ENCODE measurements at regions not wholly inside any gene's neighbourhood (a gene's known extent, or its start where the extent isn't known, plus 50 kb on each side); places are given as distances from the start of the nearest gene placed in this dataset.

DNA sequence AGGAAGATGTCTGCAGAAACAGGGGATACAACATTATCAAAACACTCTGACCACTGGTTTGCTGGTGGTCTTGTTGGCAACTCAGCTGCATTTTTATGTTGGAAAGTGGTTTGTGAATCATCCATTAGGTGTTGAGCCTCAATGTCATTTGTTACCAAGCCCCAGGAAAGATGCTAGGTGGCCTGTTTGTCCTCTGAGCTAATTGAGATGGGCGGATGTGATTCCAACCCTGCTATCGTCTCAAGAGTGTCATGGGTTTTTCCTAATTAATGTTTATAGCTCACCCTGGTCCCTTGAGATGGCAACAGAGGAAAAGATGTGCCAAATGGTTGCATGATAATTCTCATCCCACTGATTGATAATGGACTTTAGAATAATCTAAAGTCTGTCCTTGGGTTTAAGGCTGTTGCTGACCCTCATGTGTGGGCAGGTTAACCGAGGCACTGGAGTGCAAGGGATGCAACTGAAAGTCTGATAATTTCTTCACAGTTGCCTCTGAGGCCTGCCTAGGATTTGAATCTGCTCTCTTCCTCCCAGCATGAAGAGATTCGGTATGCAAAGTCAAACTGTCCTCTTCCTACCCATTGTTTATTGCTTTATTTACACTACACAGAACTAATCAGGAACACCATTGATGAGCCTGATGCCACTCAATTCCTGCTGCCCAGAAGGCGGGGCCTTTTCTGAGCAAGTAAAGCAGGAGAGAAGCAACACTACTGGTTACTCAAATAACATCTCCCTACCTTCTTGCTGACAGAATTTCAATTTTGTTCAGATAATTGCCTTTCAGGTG lies 166.2 kb upstream of the TBC1D5 start:
- no peak for DNase-seq (ENCODE audit: extremely low spot score, unreplicated experiment)
- Mint-ChIP-seq H3K36me3 (peaks cover 3% of the 10 kb centered on the region), H3K4me3 (no peak overlapping the region), H3K9me3 (peaks cover 5% of the 10 kb centered on the region), H3K4me1 (ENCODE audit: unreplicated experiment) (peaks cover 7% of the 10 kb centered on the region), H3K27ac (no peak overlapping the region), H3K27me3 (no peaks in the 10 kb centered on the region)
- TF ChIP-seq CTCF (conservative IDR thresholded peaks at IDR 0.05) = no peak

DNA sequence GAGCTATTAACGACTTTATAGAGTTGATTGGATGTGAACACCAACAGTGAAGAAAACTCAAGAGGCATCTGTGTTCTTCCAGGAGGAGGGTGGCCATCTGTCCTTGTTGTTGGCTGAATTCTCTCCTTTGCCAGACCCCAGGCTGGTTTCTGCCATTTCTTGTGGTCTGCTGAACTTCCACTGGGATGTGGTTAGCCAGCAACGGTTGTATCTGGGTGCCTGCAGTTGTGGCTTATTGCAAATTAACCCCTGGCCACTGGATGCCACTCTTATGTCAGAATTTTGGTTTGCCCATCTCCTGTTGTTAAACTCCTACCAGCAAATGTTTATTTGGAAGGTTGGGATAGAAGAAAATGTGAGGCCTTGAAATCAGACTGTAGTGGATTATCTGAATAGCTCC lies 163.6 kb upstream of the TBC1D5 start:
- no peak overlapping the region for H3K27ac Mint-ChIP-seq
- TF ChIP-seq CTCF (conservative IDR thresholded peaks at IDR 0.05) = no peak
- H3K9me3 Mint-ChIP-seq = peaks cover 5% of the 10 kb centered on the region
- H3K36me3 Mint-ChIP-seq = peaks cover 3% of the 10 kb centered on the region
- no peak overlapping the region for H3K4me3 Mint-ChIP-seq
- H3K4me1 Mint-ChIP-seq (ENCODE audit: unreplicated experiment) = no peaks in the 10 kb centered on the region
- no peaks in the 10 kb centered on the region for H3K27me3 Mint-ChIP-seq
- DNase-seq (ENCODE audit: extremely low spot score, unreplicated experiment) = no peak

DNA sequence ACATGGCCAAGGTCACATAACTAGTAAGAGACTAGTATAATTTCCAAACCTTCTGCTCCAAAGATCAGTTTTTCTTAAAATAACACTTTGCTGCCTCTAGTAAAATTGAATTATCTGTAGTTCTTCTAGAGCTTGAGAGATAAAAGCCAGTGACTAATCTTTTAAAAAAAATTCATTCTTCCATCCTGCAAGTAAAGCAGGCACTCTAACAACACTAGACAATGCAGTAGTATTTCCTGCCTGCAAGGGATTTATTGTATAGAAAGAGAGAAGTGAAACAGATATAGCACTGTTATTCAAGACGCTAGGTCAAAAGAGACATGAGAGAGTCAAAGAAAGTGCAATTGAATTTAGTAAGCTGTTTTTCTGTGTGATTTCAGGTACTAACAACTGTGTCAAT lies 159.5 kb upstream of the TBC1D5 start:
- Mint-ChIP-seq H3K4me3 (no peak overlapping the region), H3K36me3 (no peaks in the 10 kb centered on the region), H3K27me3 (no peaks in the 10 kb centered on the region), H3K27ac (no peak overlapping the region), H3K9me3 (no peaks in the 10 kb centered on the region), H3K4me1 (ENCODE audit: unreplicated experiment) (no peaks in the 10 kb centered on the region)
- no peak for DNase-seq (ENCODE audit: extremely low spot score, unreplicated experiment)
- TF ChIP-seq CTCF (conservative IDR thresholded peaks at IDR 0.05) = no peak

DNA sequence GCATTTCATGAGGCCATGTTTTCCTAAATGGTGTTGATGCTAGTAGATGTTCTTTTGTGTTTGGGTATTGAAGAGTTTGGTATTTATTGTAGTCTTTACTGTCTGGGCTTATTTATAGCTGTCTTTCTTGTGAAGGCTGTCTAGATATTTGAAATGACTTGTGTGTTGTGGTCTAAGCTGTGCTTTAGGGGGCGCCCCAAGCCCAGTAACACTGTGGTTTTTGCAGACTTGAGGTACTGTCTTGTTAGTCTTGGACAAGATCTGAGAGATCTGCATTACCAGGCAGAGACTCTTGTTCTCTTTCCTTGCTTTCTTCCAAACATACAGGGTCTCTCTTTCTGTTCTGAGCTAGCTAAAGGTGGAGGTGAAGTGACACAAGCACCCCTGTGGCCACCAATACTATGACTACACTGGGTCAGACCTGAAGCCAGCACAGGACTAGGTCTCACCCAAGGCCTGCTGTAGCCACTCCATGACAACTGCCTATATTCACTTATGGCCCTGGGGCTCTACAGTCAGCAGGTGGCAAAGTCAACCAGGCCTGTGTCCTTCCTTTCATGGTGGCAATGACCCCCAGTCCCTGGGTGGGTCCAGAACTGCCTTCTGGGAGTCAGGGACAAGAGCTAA lies 152.1 kb upstream of the TBC1D5 start:
- no peaks in the 10 kb centered on the region for H3K9me3 Mint-ChIP-seq
- H3K27ac Mint-ChIP-seq = no peak overlapping the region
- no peak overlapping the region for H3K4me3 Mint-ChIP-seq
- no peaks in the 10 kb centered on the region for H3K27me3 Mint-ChIP-seq
- no peaks in the 10 kb centered on the region for H3K4me1 Mint-ChIP-seq (ENCODE audit: unreplicated experiment)
- no peak for DNase-seq (ENCODE audit: extremely low spot score, unreplicated experiment)
- peaks cover 4% of the 10 kb centered on the region for H3K36me3 Mint-ChIP-seq
- TF ChIP-seq CTCF (conservative IDR thresholded peaks at IDR 0.05) = peak; percentile 74

DNA sequence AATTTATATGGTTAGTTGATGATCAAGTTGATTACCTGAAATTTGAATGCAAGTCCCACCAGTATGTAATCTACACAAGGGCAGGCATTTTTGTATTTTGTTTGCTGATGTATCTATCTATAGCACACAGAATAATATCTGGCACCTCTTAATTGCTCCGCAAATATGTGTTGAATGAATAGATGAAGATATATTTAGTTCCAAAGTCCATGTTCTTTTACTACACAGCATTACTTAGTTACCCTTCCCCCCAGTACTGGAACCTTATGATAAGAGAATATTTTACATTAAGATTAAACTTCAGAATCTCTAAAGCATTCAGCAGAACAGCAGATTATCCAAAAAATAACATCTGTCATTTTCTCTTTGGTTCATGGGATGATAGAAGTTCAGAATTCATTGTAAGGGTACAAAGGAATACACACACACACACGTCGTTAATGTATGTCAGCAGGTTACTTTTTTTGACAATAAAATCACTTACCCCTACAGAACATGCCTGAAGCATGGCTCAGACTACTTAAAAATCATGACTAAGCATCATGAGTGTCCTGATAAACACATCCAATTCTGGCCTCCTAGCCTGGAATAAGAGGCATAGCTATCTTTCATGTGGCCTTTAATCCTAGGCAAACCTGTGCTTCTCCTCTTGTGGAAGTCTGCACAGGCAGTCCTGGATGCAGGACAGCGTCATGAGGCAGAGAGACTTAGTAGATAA lies 148.9 kb upstream of the TBC1D5 start:
- Mint-ChIP-seq H3K27me3 (no peaks in the 10 kb centered on the region), H3K36me3 (peaks cover 4% of the 10 kb centered on the region), H3K9me3 (no peaks in the 10 kb centered on the region), H3K4me1 (ENCODE audit: unreplicated experiment) (no peaks in the 10 kb centered on the region), H3K4me3 (no peak overlapping the region), H3K27ac (no peak overlapping the region)
- TF ChIP-seq CTCF (conservative IDR thresholded peaks at IDR 0.05) = no peak
- DNase-seq (ENCODE audit: extremely low spot score, unreplicated experiment) = no peak
